ENCODE measurements at regions not wholly inside any gene's neighbourhood (a gene's known extent, or its start where the extent isn't known, plus 50 kb on each side); places are given as distances from the start of the nearest gene placed in this dataset.
"Not testable (repeated sequence)": the region's sequence is repeated elsewhere in the genome, so short reads cannot be mapped to it uniquely, and the experiment has no call there.

DNA sequence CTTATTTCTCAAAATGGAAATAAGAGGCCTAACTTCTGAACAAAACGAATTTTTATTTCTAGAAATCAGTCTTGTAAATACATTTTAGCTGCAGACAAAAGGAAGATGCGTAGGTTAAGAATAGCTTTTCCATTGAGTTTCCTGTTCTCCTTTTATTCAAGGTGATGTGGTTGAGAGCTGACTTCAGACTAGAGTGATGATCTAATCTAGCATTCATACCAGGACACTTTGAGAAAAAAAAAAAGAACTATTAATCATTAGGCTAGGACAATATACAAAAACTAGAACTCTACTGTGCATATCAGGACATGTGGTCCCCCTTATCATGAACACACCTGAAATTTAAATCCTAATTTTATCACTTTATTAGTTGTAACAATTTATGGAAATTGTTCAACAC is 884.5 kb upstream of the EPHA5 start:
- DNase-seq (ENCODE audit: low spot score) = no peak

GRCh38 chr4:66545301-66545700 is 875.0 kb upstream of the EPHA5 start:
- DNase-seq (ENCODE audit: low spot score) = not testable (repeated sequence)

DNA sequence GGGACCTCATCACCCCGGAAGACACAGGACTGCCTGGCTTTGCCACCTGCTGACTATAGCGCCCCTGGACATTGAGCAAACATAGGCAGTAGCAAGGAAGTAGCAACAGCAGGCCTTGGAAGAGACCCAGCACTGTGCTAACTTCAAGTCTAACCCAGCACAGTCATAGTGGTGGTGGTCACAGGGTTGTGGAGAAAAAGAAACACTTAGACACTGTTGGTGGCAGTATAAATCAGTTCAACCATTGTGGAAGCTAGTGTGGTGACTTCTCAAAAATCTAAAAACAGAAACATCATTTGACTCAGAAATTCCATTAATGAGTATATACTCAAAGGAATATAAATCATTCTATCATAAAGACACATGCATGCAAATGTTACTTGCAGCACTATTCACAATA is 874.0 kb upstream of the EPHA5 start:
- no peak for DNase-seq (ENCODE audit: low spot score)

GRCh38 chr4:66539745-66540144 is 869.5 kb upstream of the EPHA5 start:
- no peak for DNase-seq (ENCODE audit: low spot score)

DNA sequence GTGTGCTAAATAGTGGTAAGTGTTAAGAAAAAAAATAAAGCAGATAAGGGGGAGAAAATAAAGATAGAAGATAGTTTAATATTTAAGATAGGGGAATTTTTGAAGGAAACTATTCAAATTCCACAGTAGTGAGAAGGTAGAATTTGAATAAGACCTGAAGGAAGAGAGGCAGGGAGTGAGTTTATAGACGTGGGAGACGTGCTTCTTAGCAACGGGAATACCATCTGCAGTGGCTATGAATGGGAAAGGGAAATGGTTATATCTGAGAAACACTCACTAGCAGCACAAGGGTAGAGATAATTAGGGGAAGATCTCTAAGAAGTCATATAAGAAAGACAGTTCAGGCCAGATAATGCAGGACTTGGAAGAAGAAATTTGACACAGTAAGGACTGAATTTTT is 854.5 kb upstream of the EPHA5 start:
- no peak for DNase-seq (ENCODE audit: low spot score)

GRCh38 chr4:66522244-66522643 is 852.0 kb upstream of the EPHA5 start:
- DNase-seq (ENCODE audit: low spot score) = no peak

DNA sequence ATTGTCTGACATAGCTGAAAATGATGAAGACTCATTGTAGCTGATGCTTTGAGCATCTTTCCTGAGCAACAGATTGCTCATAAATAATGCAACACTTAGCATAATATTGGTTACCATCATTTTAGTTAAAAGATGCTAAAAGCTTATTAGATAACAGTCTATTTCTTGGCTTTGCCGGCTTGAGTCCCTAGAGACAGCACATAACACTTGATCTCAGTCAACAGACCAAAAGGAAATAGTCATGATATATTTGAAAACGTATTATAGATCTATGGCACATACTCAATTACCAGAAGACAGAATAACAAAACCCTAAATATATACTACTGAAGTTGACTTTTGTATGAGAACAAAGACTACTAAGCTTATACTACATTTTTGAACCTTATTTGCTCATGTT is 846.7 kb upstream of the EPHA5 start:
- DNase-seq (ENCODE audit: low spot score) = no peak

- DNase-seq (ENCODE audit: low spot score) = no peak
Observed at GRCh38 chr4:66506985-66507384, 836.7 kb upstream of the EPHA5 start.

- DNase-seq (ENCODE audit: low spot score) = no peak
Observed at GRCh38 chr4:66501997-66502396, 831.7 kb upstream of the EPHA5 start.

DNA sequence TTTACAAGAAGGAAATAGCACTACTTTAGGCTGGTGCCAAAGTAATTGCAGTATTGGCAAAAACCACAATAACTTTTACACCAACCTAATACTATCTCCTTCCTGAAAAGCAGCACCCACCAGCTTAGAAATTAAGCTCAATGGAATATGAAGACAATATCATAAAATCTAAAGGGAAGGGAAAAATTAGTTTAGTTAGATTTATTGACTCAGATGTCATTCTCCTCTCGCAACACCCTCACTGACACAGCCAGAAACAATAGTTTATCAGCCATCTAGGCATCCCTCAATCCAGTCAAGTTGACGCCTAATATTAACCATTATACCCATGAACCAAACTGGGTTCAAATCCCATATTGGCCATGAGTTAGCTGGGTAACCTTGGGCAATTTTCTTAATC is 820.4 kb upstream of the EPHA5 start:
- no peak for DNase-seq (ENCODE audit: low spot score)

GRCh38 chr4:66489783-66490452 is 819.6 kb upstream of the EPHA5 start:
- no peak for DNase-seq (ENCODE audit: low spot score)

GRCh38 chr4:66489370-66489769 is 819.1 kb upstream of the EPHA5 start:
- DNase-seq (ENCODE audit: low spot score) = no peak

GRCh38 chr4:66486068-66486467 is 815.8 kb upstream of the EPHA5 start:
- no peak for DNase-seq (ENCODE audit: low spot score)

- DNase-seq (ENCODE audit: low spot score) = no peak
Observed at GRCh38 chr4:66482186-66482585, 811.9 kb upstream of the EPHA5 start.

GRCh38 chr4:66475596-66475995 is 805.3 kb upstream of the EPHA5 start:
- DNase-seq (ENCODE audit: low spot score) = no peak

DNA sequence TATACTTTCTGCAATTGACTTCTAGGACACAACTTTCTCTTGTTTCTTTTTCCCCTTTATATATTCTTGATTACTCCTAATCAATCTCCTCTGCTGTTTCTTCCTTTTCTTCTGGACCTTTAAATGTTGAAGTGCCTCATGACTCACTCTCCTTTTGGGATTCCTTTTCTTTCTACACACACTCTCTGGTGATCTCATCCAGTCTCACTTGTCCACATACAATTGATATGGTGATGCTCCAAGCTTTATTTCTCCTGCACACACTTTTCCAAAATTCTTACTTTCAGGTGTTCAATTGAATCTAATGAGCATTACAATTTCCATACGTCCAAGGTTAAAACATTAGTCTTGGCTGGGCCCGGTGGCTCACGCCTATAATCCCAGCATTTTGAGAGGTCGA is 794.8 kb upstream of the EPHA5 start:
- DNase-seq (ENCODE audit: low spot score) = no peak

DNA sequence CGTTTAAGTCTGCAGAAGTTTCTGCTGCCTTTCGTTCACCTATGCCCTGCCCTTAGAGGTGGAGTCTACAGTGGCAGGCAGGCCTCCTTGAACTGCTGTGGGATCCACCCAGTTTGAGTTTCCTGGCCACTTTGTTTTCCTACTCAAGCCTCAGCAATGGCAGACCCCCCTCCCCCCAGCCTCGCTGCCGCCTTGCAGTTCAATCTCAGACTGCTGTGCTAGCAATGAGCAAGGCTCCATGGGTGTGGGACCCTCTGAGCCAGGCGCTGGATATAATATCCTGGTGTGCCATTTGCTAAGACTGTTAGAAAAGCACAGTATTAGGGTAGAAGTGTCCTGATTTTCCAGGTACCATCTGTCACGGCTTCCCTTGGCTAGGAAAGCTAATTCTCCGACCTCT is 792.6 kb upstream of the EPHA5 start:
- not testable (repeated sequence) for DNase-seq (ENCODE audit: low spot score)

DNA sequence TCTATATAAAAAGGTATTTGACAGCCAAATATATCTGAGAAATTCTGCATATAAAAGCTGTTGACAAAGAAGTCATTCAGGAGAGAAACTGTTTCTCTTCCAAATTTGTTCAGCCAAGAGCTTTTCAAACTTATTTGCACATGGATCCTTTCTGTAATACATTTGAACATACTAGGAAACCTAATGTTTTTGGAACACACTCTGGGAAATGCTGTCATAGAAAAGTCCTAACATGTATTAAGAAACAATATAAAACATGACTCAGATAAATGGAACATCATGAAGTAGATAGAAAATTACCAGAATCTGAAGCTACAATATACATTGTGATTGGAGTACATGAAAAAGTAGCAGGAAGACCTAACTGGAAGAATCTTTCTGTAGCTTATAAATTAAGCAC is 781.5 kb upstream of the EPHA5 start:
- DNase-seq (ENCODE audit: low spot score) = no peak

DNA sequence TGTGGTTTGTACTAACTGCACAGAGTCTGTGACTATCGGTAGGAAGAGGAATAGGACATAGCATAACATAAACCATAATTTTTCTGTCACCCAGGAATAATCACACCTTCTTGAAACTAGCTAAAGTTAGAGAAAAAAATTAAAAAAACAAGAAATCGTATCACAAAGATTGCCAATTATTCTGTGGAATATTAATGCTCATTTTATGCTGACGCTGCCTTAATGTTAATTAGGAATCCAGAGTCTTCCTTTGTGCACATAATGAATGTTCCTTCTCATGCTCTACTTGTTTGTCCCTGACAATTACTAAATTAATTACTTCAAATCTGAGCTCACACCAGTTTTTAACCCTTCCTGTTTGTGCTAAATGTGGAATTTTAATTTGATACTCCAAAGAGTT is 772.7 kb upstream of the EPHA5 start:
- DNase-seq (ENCODE audit: low spot score) = no peak

GRCh38 chr4:66439508-66439907 is 769.2 kb upstream of the EPHA5 start:
- DNase-seq (ENCODE audit: low spot score) = no peak

DNA sequence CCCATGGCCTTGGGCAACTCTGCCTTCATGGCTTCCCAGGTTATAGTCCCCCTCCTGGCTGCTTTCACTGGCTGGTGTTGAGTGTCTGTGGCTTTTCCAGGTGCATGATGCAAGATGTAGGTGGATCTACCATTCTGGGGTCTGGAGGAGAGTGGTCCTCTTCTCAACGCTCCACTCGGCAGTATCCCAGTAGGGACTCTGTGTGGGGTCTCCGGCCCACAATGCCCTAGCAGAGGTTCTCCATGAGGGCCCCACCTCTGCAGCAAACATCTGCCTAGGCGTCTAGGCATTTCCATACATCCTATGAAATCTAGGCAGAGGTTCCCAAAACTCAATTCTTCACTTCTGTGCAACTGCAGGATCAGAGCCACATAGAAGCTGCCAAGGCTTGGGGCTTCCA is 763.4 kb upstream of the EPHA5 start:
- no peak for DNase-seq (ENCODE audit: low spot score)

- no peak for DNase-seq (ENCODE audit: low spot score)
Observed at GRCh38 chr4:66430856-66431255, 760.6 kb upstream of the EPHA5 start.

DNA sequence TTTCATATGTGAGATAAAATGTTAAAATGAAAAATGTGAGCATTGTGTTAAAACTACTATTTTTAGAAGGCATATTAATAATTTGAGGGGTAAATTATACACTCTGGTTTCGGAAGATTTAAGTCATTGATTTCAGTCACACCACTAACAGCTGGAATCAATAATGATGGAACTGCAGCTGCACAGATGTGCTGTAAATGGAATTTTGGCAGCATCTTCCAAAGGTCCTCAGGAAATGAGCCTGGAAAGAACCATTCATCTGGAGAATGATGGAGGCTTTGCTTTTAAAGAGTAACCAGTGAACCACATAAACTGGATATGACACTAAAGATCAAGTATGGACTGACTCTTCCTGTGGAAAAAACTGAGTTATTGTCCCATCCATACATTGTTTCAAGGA is 759.0 kb upstream of the EPHA5 start:
- DNase-seq (ENCODE audit: low spot score) = no peak

DNA sequence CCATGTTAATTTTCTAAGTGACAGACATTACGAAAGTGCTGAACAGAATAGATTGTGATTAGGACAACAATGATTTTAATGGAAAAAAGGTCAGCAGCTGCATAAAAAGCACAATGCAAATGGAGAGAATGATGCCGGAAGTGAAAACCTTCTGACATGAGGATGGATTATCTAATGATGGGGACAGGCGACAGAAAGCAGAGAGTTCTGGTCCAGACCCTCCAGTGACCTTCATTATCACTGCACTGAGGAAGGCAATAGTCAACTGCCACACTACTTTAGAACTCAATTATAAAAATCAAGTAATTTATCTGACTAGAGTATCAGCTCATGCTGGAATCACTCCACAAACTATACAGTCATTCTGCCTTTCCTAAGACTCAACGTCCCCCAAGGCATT is 746.1 kb upstream of the EPHA5 start:
- no peak for DNase-seq (ENCODE audit: low spot score)

- no peak for DNase-seq (ENCODE audit: low spot score)
Observed at GRCh38 chr4:66404141-66404540, 733.9 kb upstream of the EPHA5 start.

All from activated CD4-positive, alpha-beta T cell treated with anti-CD3 and anti-CD28 coated beads, Interleukin-2, Interleukin-4, amounts not matched to agents 100 ng/mL and 50 ng/mL, durations not matched to agents 16 hours and 8 hours (primary cell).